ENCODE measurements at regions not wholly inside any gene's neighbourhood (a gene's known extent, or its start where the extent isn't known, plus 50 kb on each side); places are given as distances from the start of the nearest gene placed in this dataset.

DNA sequence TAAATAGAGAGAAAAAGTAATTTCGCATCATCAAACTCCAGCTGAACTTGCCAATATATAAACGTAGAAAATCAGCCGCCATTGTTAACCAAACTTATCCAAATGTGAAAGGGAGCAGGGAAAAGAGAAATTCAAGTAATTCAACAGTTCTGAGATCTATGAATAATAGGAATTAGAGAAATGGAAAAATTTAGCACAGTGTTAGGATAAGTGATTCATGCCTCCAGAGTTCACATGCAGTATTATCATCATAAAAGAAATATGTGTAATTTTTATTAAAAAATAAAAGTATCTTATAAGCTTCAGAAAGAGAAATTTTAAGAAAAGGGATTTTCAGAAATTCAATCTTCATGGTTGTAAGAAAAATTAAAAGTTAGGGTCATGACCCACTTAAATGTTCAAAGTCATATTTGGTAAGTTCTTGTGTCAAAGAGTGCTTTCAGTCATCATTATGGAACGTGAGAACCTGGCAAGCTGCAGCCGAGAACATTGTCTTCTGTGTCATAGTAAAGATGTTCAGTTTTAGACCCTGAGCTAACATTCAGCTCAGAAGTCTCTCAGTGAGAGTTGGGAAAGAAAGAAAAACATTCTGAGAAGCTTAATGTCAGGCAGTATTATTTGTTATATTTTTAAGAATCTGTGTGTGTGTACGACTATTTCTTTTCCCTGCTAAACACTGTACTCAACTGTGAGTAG is 414.3 kb upstream of the RGPD4 start:
- TF ChIP-seq EZH2 (IDR thresholded peaks at IDR 0.05; ENCODE audit: borderline replicate concordance, insufficient read depth, low read length, poor library complexity, severe bottlenecking) (no peak), RAD21 (conservative IDR thresholded peaks at IDR 0.05) (no peak), SMC3 (conservative IDR thresholded peaks at IDR 0.05; ENCODE audit: poor library complexity) (no peak), EP300 (conservative IDR thresholded peaks at IDR 0.05; ENCODE audit: poor library complexity, severe bottlenecking) (no peak), POLR2AphosphoS5 (IDR thresholded peaks at IDR 0.05) (no peak)
- TF ChIP-seq, protein P1, sequence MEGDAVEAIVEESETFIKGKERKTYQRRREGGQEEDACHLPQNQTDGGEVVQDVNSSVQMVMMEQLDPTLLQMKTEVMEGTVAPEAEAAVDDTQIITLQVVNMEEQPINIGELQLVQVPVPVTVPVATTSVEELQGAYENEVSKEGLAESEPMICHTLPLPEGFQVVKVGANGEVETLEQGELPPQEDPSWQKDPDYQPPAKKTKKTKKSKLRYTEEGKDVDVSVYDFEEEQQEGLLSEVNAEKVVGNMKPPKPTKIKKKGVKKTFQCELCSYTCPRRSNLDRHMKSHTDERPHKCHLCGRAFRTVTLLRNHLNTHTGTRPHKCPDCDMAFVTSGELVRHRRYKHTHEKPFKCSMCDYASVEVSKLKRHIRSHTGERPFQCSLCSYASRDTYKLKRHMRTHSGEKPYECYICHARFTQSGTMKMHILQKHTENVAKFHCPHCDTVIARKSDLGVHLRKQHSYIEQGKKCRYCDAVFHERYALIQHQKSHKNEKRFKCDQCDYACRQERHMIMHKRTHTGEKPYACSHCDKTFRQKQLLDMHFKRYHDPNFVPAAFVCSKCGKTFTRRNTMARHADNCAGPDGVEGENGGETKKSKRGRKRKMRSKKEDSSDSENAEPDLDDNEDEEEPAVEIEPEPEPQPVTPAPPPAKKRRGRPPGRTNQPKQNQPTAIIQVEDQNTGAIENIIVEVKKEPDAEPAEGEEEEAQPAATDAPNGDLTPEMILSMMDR (IDR thresholded peaks at IDR 0.05; ENCODE audit: poor library complexity, severe bottlenecking), result no peak
